SH-SY5Y (cell line): ENCODE measurements at regions not wholly inside any gene's neighbourhood (a gene's known extent, or its start where the extent isn't known, plus 50 kb on each side); places are given as distances from the start of the nearest gene placed in this dataset.

Experiments
- GATA2 ChIP-seq: IDR thresholded peaks from 2 replicates; pipeline ENCODE4 v1.6.1; 2011; ENCODE audit warnings: mild to moderate bottlenecking, low read depth, low read length
- GATA3 ChIP-seq: IDR thresholded peaks from 2 replicates; pipeline ENCODE4 v1.6.1; 2011; ENCODE audit warnings: low read depth, mild to moderate bottlenecking, low read length, moderate library complexity

DNA sequence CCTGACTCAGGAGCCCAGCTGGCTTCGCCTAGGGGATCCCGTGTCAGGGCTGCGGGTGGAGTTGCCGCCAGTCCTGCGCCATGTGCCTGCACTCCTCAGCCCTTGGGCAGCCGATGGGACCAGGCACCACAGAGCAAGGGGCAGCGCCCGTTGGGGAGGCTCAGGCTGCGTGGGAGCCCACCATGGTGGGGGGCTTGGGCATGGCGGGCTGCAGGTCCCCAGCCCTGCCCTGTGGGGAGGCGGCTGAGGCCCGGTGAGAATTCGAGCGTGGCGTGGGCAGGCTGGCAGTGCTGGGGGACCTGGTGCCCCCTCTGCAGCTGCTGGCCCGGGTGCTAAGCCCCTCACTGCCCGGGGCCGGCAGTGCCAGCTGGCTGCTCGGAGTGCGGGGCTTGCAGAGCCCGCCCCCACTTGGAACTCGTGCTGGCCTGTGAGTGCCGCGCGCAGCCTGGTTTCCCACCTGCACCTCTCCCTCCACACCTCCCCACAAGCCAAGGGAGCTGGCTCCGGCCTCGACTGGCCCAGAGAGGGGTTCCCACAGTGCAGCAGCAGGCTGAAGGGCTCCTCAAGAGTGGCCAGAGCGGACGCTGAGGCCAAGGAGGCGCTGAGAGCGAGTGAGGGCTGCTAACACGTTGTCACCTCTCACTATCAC lies 135.1 kb upstream of the SEL1L start:
- TF ChIP-seq GATA2: no peak
- no peak for TF ChIP-seq GATA3
